H9 (cell line): ENCODE measurements at regions not wholly inside any gene's neighbourhood (a gene's known extent, or its start where the extent isn't known, plus 50 kb on each side); places are given as distances from the start of the nearest gene placed in this dataset.

Experiments used
- DNase-seq: peaks from one replicate; pipeline ENCODE4 v3.0.0-alpha.2; 2017
- H2AFZ ChIP-seq: one replicate; pipeline ENCODE4 v1.6.1; 2013; ENCODE audit warnings: mild to moderate bottlenecking, low read length, control low read depth, moderate library complexity
- H2AK5ac ChIP-seq: 2 replicates; pipeline ENCODE4 v1.6.1; 2013; ENCODE audit warnings: low read length, control low read depth, mixed read lengths; ENCODE audit not compliant: insufficient read length
- H2BK120ac ChIP-seq: one replicate; pipeline ENCODE4 v1.6.1; 2013; ENCODE audit warnings: low read depth, mild to moderate bottlenecking, low read length, control low read depth, inconsistent platforms; ENCODE audit not compliant: poor library complexity, severe bottlenecking
- H2BK12ac ChIP-seq: 2 replicates; pipeline ENCODE4 v1.6.1; 2013; ENCODE audit warnings: low read length, control low read depth, mixed read lengths, low read depth; ENCODE audit not compliant: insufficient read length
- H2BK15ac ChIP-seq: 2 replicates; pipeline ENCODE4 v1.6.1; 2013; ENCODE audit warnings: low read depth, low read length, control low read depth
- H2BK20ac ChIP-seq: one replicate; pipeline ENCODE4 v1.6.1; 2013; ENCODE audit warnings: low read depth, mild to moderate bottlenecking, low read length, control low read depth, inconsistent platforms; ENCODE audit not compliant: poor library complexity, severe bottlenecking
- H2BK5ac ChIP-seq: 2 replicates; pipeline ENCODE4 v1.6.1; 2013; ENCODE audit warnings: low read length, control low read depth, mixed read lengths; ENCODE audit not compliant: insufficient read length
- H3K14ac ChIP-seq: 2 replicates; pipeline ENCODE4 v1.6.1; 2013; ENCODE audit warnings: low read length, control low read depth; ENCODE audit not compliant: insufficient read depth
- H3K18ac ChIP-seq: 2 replicates; pipeline ENCODE4 v1.6.1; 2013; ENCODE audit warnings: low read depth, mild to moderate bottlenecking, mixed read lengths, low read length, control low read depth; ENCODE audit not compliant: insufficient read length
- H3K23ac ChIP-seq: 2 replicates; pipeline ENCODE4 v1.6.1; 2013; ENCODE audit warnings: low read length, control low read depth, mixed read lengths, low read depth; ENCODE audit not compliant: insufficient read length
- H3K23me2 ChIP-seq: 2 replicates; pipeline ENCODE4 v1.6.1; 2013; ENCODE audit warnings: low read depth, mild to moderate bottlenecking, mixed read lengths, low read length, control low read depth; ENCODE audit not compliant: insufficient read length, poor library complexity, severe bottlenecking
- H3K27ac ChIP-seq: 2 replicates; pipeline ENCODE4 v1.5.1; 2013; ENCODE audit warnings: low read length, control low read depth, mixed read lengths, low read depth; ENCODE audit not compliant: insufficient read length
- H3K27me3 ChIP-seq: 2 replicates; pipeline ENCODE4 v1.6.1; 2013; ENCODE audit warnings: low read length, control low read depth, inconsistent platforms; ENCODE audit not compliant: insufficient read depth
- H3K4ac ChIP-seq: 2 replicates; pipeline ENCODE4 v1.6.1; 2013; ENCODE audit warnings: low read depth, mild to moderate bottlenecking, control low read depth, inconsistent platforms, low read length, moderate library complexity
- H3K4me1 ChIP-seq: 2 replicates; pipeline ENCODE4 v1.6.1; 2013; ENCODE audit warnings: low read length, control low read depth, inconsistent platforms; ENCODE audit not compliant: insufficient read depth
- H3K4me2 ChIP-seq: 2 replicates; pipeline ENCODE4 v1.6.1; 2013; ENCODE audit warnings: low read length, control low read depth, mixed read lengths; ENCODE audit not compliant: insufficient read length, insufficient read depth
- H3K56ac ChIP-seq: 2 replicates; pipeline ENCODE4 v1.6.1; 2013; ENCODE audit warnings: low read depth, mild to moderate bottlenecking, mixed read lengths, low read length, control low read depth; ENCODE audit not compliant: insufficient read length
- H3K79me1 ChIP-seq: 2 replicates; pipeline ENCODE4 v1.6.1; 2013; ENCODE audit warnings: low read depth, mild to moderate bottlenecking, moderate library complexity, low read length, control low read depth, inconsistent platforms; ENCODE audit not compliant: insufficient read depth, poor library complexity, severe bottlenecking
- H3K79me2 ChIP-seq: 2 replicates; pipeline ENCODE4 v1.6.1; 2013; ENCODE audit warnings: low read length, control low read depth, inconsistent platforms; ENCODE audit not compliant: insufficient read depth
- H3K9ac ChIP-seq: 2 replicates; pipeline ENCODE4 v1.6.1; 2013; ENCODE audit warnings: low read length, control low read depth, mixed read lengths; ENCODE audit not compliant: insufficient read length; ENCODE audit errors: extremely low read depth
- H3K9me3 ChIP-seq: one replicate; pipeline ENCODE4 v1.6.1; 2013; ENCODE audit warnings: low read depth, low read length, inconsistent platforms; ENCODE audit not compliant: control insufficient read depth
- H3T11ph ChIP-seq: one replicate; pipeline ENCODE4 v1.6.1; 2013; ENCODE audit warnings: mild to moderate bottlenecking, low read length, control low read depth, inconsistent platforms
- H4K20me1 ChIP-seq: one replicate; pipeline ENCODE4 v1.6.1; 2013; ENCODE audit not compliant: control insufficient read depth, insufficient read length, insufficient read depth
- H4K5ac ChIP-seq: 2 replicates; pipeline ENCODE4 v1.6.1; 2013; ENCODE audit warnings: low read depth, mild to moderate bottlenecking, mixed read lengths, low read length, control low read depth; ENCODE audit not compliant: insufficient read length
- H4K8ac ChIP-seq: replicated peaks from 2 replicates; pipeline ENCODE4 v1.6.1; 2013; ENCODE audit warnings: low read length, control low read depth, mixed read lengths, low read depth; ENCODE audit not compliant: insufficient read length
- H4K91ac ChIP-seq: 2 replicates; pipeline ENCODE4 v1.6.1; 2013; ENCODE audit warnings: low read depth, mild to moderate bottlenecking, moderate library complexity, mixed read lengths, low read length, control low read depth; ENCODE audit not compliant: insufficient read length
- H3K27ac Mint-ChIP-seq, 3 experiments: 2 replicates in 2 of 3; 3 replicates in 1 of 3; pipeline ENCODE4 v1.8.0; 2020 to 2021; ENCODE audit warnings: mixed read lengths in 3 of 3, mild to moderate bottlenecking in 1 of 3, moderate library complexity in 1 of 3
- H3K27me3 Mint-ChIP-seq: 2 replicates; pipeline ENCODE4 v1.8.0; 2021; ENCODE audit warnings: low read depth, mild to moderate bottlenecking, moderate library complexity, mixed read lengths
- H3K36me3 Mint-ChIP-seq, 3 experiments: 2 replicates in 2 of 3; 3 replicates in 1 of 3; pipeline ENCODE4 v1.8.0; 2020 to 2021; ENCODE audit warnings: low read depth in 3 of 3, mixed read lengths in 3 of 3; ENCODE audit not compliant: insufficient read depth in 1 of 3
- H3K4me1 Mint-ChIP-seq, 2 experiments: 2 replicates each; pipeline ENCODE4 v1.8.0; 2020; ENCODE audit warnings: mixed read lengths in 2 of 2
- H3K4me3 Mint-ChIP-seq, 2 experiments: 2 replicates in 1 of 2; 3 replicates in 1 of 2; pipeline ENCODE4 v1.8.0; 2020 to 2021; ENCODE audit warnings: mild to moderate bottlenecking in 2 of 2, mixed read lengths in 2 of 2, moderate library complexity in 1 of 2
- H3K9me3 Mint-ChIP-seq, 2 experiments: 2 replicates in 1 of 2; 3 replicates in 1 of 2; pipeline ENCODE4 v1.8.0; 2020; ENCODE audit warnings: mild to moderate bottlenecking in 2 of 2, mixed read lengths in 2 of 2, moderate library complexity in 1 of 2
- CTCF ChIP-seq: fragments of 200-600 bp; sonication (generic); conservative IDR thresholded peaks from 3 replicates; pipeline ENCODE4 v1.8.0; 2021; ENCODE audit warnings: antibody characterized with exemption, mild to moderate bottlenecking
- WGBS: extraction: QIAGEN DNeasy Blood & Tissue Kit; methylation state at CpG from one replicate; pipeline ENCODE4 v1.1.7; 2013; ENCODE audit warnings: missing lambda C conversion rate, low lambda C conversion rate, mixed read lengths; ENCODE audit not compliant: insufficient read length; ENCODE audit errors: extremely low coverage; 5-methylcytosine and 5-hydroxymethylcytosine counted together

DNA sequence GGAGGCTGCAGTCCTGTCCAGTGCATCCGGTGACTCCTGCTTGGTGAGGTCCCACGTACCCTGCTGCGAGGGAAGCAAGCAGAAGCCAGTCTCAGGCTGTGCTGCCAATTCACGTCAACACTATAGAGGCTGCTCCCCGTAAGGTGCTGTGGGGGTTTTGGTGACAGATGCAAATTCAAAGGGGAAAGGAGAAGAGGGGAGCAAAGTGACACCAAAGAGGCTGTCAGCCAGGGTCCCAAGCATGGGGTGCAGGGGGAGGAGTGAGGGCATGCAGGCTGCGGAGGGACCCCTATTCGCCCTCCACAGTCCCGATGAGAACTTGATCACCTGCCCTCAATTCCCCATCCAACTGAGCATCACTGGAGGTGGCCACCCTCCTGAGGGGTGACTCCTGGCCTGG is 179.4 kb upstream of the HS6ST1 start:
- H3K14ac ChIP-seq, result no peak overlapping the region
- no peak overlapping the region for H3K4me2 ChIP-seq
- DNase-seq, result no peak
- H4K8ac ChIP-seq, result no peak overlapping the region
- H3K27ac Mint-ChIP-seq, result peak overlapping the region in 1 of 3 experiments; percentile 85; a peak in 1 of 7 replicates
- no peak overlapping the region for H4K91ac ChIP-seq
- H3K36me3 Mint-ChIP-seq, result peaks cover 0 to 3% (median 0%) of the 10 kb centered on the region in 3 experiments; a peak in 2 of 7 replicates
- H4K5ac ChIP-seq, result no peak overlapping the region
- H2AFZ ChIP-seq, result no peak overlapping the region
- no peak overlapping the region for H2BK15ac ChIP-seq
- H2AK5ac ChIP-seq, result no peak overlapping the region
- no peak overlapping the region for H3K4me3 Mint-ChIP-seq
- H3K23me2 ChIP-seq, result no peaks in the 10 kb centered on the region
- no peaks in the 10 kb centered on the region; the same call in 1 of the 2 replicates for H3K4me1 ChIP-seq
- no peak overlapping the region for H3K56ac ChIP-seq
- WGBS, result no CpG with 5 or more reads among the region's 8 CpGs
- no peak overlapping the region for H3K4ac ChIP-seq
- no peak overlapping the region for H2BK120ac ChIP-seq
- no peak overlapping the region for H3K9ac ChIP-seq
- H3K4me1 Mint-ChIP-seq, result peaks cover 25 to 30% of the 10 kb centered on the region in 2 experiments
- peaks cover 2% of the 10 kb centered on the region for H3K27me3 Mint-ChIP-seq
- H3K79me2 ChIP-seq, result no peaks in the 10 kb centered on the region
- H3K27me3 ChIP-seq, result no peaks in the 10 kb centered on the region
- no peak overlapping the region for H3T11ph ChIP-seq
- no peak overlapping the region for H2BK20ac ChIP-seq
- TF ChIP-seq CTCF, result no peak
- no peak overlapping the region for H3K27ac ChIP-seq
- H2BK12ac ChIP-seq, result no peak overlapping the region
- H3K9me3 Mint-ChIP-seq, result no peaks in the 10 kb centered on the region; a peak in 1 of 5 replicates
- no peaks in the 10 kb centered on the region for H3K9me3 ChIP-seq
- H2BK5ac ChIP-seq, result no peak overlapping the region
- H4K20me1 ChIP-seq, result no peaks in the 10 kb centered on the region
- no peak overlapping the region for H3K18ac ChIP-seq
- no peaks in the 10 kb centered on the region for H3K79me1 ChIP-seq
- H3K23ac ChIP-seq, result no peak overlapping the region
